Lower lobe of right lung (tissue), 2 donors: ENCODE measurements at regions not wholly inside any gene's neighbourhood (a gene's known extent, or its start where the extent isn't known, plus 50 kb on each side); places are given as distances from the start of the nearest gene placed in this dataset.

Experiments used
- ATAC-seq, 2 donors: fragments of 200-7000 bp; cut with Tn5 transposase; one replicate each; pipeline ENCODE4 v1.9.1; 2020 to 2022; ENCODE audit warnings: mild to moderate bottlenecking in 2 of 2, moderate library complexity in 2 of 2
- DNase-seq: peaks from one replicate; pipeline ENCODE4 v3.0.0-alpha.2; 2020
- H3K27ac ChIP-seq: fragments of 200-600 bp; one replicate; pipeline ENCODE4 v1.8.0; 2022
- H3K27me3 ChIP-seq: fragments of 200-600 bp; one replicate; pipeline ENCODE4 v1.8.0; 2022; ENCODE audit warnings: low read depth
- H3K36me3 ChIP-seq: fragments of 200-600 bp; one replicate; pipeline ENCODE4 v1.8.0; 2022; ENCODE audit warnings: mild to moderate bottlenecking
- H3K4me1 ChIP-seq: fragments of 200-600 bp; one replicate; pipeline ENCODE4 v1.8.0; 2022
- H3K4me3 ChIP-seq: fragments of 200-600 bp; one replicate; pipeline ENCODE4 v1.8.0; 2022; ENCODE audit warnings: mild to moderate bottlenecking
- H3K9me3 ChIP-seq: fragments of 200-600 bp; one replicate; pipeline ENCODE4 v1.8.0; 2022
- intact Hi-C: fragments of 100-400 bp; cut with DNase I; formaldehyde crosslinking; loops from one replicate; pipeline ENCODE4 v1.11.0; 2022
- TF ChIP-seq, protein P1 (sequence below): fragments of 200-600 bp; IDR thresholded peaks from one replicate; pipeline ENCODE4 v1.8.0; 2022; ENCODE audit warnings: antibody characterized with exemption, mild to moderate bottlenecking
- donor health status: DM: no; HTN: yes; CAD: no; lungs with severe emphysema.

DNA sequence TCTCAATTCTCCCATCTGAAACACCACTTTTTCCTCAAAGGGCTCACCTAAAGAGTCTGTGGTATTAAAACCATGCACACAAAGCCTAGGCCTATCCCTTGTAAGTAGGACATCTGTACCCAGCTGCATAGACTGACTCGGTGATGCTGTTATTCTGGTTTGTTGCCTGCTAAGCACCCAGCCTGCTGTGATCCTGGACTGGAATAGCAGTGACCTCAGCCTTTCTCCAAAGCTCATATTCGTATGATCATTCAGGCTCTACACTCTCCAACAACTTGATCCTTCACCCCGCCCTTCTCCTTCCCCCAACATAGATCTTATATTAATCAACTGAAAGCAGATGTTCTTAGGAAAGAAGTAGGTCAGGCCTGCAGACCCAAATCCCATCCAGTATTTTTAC, 81.4 kb upstream of the WWC1 start:
- no peak for ATAC-seq

DNA sequence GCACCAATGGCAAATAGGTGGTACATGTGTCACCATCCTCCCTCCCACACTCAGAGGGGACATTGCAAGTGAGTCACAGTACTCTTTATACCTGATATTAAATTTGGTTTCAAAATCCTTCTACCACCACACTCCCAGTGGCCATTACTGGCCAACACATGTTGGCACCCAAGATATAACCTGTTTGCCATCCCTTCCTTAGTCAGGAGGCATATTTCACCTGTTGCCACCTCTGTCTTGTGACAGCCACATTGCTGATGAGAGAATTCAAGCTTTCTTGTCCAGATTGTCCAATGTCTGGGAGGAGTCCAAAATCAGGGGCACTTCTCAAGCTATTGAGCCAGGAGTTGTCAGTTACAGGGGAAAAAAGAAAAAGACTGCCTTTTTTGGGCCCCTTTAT, 80.2 kb upstream of the WWC1 start:
- Histone ChIP-seq H3K27ac (no peak overlapping the region), H3K9me3 (no peaks in the 10 kb centered on the region), H3K4me1 (no peaks in the 10 kb centered on the region), H3K36me3 (no peaks in the 10 kb centered on the region), H3K27me3 (no peaks in the 10 kb centered on the region), H3K4me3 (no peak overlapping the region)
- DNase-seq: no peak
- intact Hi-C loops: loop anchor here (10.0 kb wide), 1 partner anchor 486 kb away; no protein-coding TSS in a partner anchor
- TF ChIP-seq, protein P1, sequence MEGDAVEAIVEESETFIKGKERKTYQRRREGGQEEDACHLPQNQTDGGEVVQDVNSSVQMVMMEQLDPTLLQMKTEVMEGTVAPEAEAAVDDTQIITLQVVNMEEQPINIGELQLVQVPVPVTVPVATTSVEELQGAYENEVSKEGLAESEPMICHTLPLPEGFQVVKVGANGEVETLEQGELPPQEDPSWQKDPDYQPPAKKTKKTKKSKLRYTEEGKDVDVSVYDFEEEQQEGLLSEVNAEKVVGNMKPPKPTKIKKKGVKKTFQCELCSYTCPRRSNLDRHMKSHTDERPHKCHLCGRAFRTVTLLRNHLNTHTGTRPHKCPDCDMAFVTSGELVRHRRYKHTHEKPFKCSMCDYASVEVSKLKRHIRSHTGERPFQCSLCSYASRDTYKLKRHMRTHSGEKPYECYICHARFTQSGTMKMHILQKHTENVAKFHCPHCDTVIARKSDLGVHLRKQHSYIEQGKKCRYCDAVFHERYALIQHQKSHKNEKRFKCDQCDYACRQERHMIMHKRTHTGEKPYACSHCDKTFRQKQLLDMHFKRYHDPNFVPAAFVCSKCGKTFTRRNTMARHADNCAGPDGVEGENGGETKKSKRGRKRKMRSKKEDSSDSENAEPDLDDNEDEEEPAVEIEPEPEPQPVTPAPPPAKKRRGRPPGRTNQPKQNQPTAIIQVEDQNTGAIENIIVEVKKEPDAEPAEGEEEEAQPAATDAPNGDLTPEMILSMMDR: no peak
- no peak for ATAC-seq

More for the DNA sequence above, 81.4 kb upstream of the WWC1 start:
- Histone ChIP-seq H3K36me3 (no peaks in the 10 kb centered on the region), H3K4me3 (no peak overlapping the region), H3K9me3 (no peaks in the 10 kb centered on the region), H3K27ac (no peak overlapping the region), H3K27me3 (no peaks in the 10 kb centered on the region), H3K4me1 (no peaks in the 10 kb centered on the region)
- TF ChIP-seq, protein P1: no peak
- intact Hi-C loops: loop anchor here (10.0 kb wide), 1 partner anchor 485 kb away; no protein-coding TSS in a partner anchor
- no peak for DNase-seq

DNA sequence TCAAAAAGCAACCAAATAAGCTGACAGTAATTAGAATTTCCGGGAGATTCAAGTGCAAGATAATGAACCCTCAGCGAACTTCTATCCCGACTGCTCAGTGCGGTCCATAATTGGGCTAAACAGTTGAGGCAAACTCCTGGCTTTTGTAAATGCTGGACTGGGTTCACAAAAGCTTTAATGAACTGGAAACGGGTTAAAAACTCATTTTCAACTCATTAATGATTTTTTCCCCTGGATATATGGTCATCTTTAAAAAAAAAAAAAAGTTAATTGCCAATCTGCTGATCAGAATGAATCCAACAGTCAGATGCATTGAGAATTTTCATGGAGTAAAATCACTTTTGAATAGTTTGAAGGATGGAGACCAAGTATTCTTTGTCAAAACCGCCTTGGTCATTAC, 79.5 kb upstream of the WWC1 start:
- Histone ChIP-seq H3K9me3 (no peaks in the 10 kb centered on the region), H3K36me3 (no peaks in the 10 kb centered on the region), H3K4me1 (no peaks in the 10 kb centered on the region), H3K27ac (no peak overlapping the region), H3K4me3 (no peak overlapping the region), H3K27me3 (no peaks in the 10 kb centered on the region)
- TF ChIP-seq, protein P1: no peak
- ATAC-seq (no peak), DNase-seq (no peak)
- intact Hi-C loops: loop anchor here (10.0 kb wide), 1 partner anchor 487 kb away; no protein-coding TSS in a partner anchor

DNA sequence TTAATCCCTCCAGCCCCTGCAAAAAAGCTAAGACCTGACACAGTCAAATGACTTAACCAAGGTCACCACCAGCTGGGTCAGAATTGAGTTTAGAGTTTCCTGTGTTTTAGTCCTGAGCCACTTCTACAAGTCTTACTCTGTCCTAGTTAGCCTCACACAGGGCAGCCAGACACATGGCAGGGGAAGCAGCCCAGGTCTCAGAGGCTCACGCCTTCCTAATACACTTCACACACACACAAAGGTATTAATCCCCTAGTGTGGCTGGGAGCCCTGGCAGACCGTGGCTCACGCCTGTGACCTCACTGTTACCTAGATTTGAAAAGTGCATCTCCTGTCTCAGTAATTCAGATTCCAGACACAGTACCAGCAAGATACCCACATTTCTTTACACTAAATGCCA, 77.4 kb upstream of the WWC1 start:
- no peaks in the 10 kb centered on the region for H3K4me1 ChIP-seq
- H3K36me3 ChIP-seq: no peaks in the 10 kb centered on the region
- intact Hi-C loops: loop anchor here (10.0 kb wide), 1 partner anchor 489 kb away; no protein-coding TSS in a partner anchor
- no peaks in the 10 kb centered on the region for H3K9me3 ChIP-seq
- H3K4me3 ChIP-seq: no peak overlapping the region
- DNase-seq (no peak), ATAC-seq (no peak)
- H3K27ac ChIP-seq: no peak overlapping the region
- H3K27me3 ChIP-seq: no peaks in the 10 kb centered on the region
- TF ChIP-seq, protein P1: no peak

DNA sequence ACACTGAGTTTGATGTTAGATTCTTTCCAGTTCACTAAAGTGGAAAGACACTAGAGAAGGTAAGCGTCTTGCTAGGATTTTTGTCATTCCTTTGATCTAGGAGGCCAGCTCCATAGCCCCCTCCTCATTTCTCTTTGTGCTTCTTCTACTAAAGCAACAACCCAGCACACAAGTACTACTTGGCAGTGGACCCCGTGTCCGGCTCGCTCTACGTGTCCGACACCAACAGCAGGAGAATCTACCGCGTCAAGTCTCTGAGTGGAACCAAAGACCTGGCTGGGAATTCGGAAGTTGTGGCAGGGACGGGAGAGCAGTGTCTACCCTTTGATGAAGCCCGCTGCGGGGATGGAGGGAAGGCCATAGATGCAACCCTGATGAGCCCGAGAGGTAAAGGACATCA, 76.6 kb upstream of the WWC1 start:
- Histone ChIP-seq H3K27me3 (no peaks in the 10 kb centered on the region), H3K4me1 (no peaks in the 10 kb centered on the region), H3K27ac (no peak overlapping the region), H3K4me3 (no peak overlapping the region), H3K9me3 (no peaks in the 10 kb centered on the region), H3K36me3 (no peaks in the 10 kb centered on the region)
- no peak for DNase-seq
- TF ChIP-seq, protein P1: no peak
- ATAC-seq: no peak
- intact Hi-C loops: loop anchor here (10.0 kb wide), 1 partner anchor 490 kb away; no protein-coding TSS in a partner anchor

DNA sequence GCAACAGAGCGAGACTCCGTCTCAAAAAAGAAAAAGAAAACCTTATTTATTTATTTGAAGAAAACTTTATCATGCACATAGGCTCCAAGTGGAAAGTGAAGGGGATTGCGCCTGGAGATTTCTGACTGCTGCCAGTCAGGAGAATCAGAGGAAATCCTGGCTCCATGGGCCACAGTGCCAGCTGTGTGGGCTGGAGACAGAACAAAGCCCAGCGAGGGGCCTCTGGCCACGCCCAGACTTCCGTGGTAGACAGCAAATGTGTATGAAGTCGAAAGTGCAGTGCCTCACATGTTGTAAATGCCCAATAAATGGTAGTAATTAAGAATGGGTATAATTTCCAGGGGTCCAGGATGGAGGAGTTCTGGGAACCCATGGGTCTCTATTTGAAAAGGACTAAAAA, 75.8 kb upstream of the WWC1 start:
- Histone ChIP-seq H3K36me3 (no peaks in the 10 kb centered on the region), H3K4me3 (no peak overlapping the region), H3K27ac (no peak overlapping the region), H3K27me3 (no peaks in the 10 kb centered on the region), H3K9me3 (no peaks in the 10 kb centered on the region), H3K4me1 (no peaks in the 10 kb centered on the region)
- TF ChIP-seq, protein P1: no peak
- DNase-seq: no peak
- no peak for ATAC-seq
- intact Hi-C loops: loop anchor here (10.0 kb wide), 1 partner anchor 491 kb away; no protein-coding TSS in a partner anchor
